ENCODE measurements at regions not wholly inside any gene's neighbourhood (a gene's known extent, or its start where the extent isn't known, plus 50 kb on each side); places are given as distances from the start of the nearest gene placed in this dataset.
"Not testable (repeated sequence)": the region's sequence is repeated elsewhere in the genome, so short reads cannot be mapped to it uniquely, and the experiment has no call there.

DNA sequence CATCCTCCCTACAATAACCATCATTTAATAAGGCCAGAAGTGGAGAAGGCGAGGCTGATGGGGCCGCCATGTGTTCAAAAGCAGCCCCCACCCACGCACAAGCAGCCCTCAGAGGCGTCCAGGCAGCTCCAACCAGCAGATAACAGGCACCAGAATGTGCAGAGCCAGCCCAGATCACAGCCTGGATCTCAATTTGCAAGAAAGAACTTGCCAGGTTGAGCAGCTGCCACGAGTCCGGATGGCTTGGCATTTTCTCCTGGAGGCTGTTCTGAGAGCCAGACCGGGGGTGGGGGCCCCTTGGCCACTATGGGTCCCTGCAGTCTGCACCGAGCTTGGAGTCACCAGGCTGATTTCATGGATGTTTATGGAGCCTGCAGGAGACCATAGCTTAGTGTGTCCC is 338.1 kb downstream of the PREX1 start:
- Histone ChIP-seq H3K79me2 (ENCODE audit: insufficient read depth, low read length) (no peaks in the 10 kb centered on the region), H3K4me2 (ENCODE audit: low read depth, low read length, poor library complexity, severe bottlenecking) (no peak overlapping the region), H3K4me1 (ENCODE audit: insufficient read depth, low read length, poor library complexity, severe bottlenecking) (no peaks in the 10 kb centered on the region), H3K9ac (ENCODE audit: low read depth, low read length, poor library complexity, severe bottlenecking) (no peak overlapping the region), H4K20me1 (ENCODE audit: insufficient read depth, low read length, poor library complexity, severe bottlenecking) (no peaks in the 10 kb centered on the region), H3K36me3 (ENCODE audit: insufficient read depth, low read length) (no peaks in the 10 kb centered on the region), H3K9me3 (ENCODE audit: insufficient read depth, low read depth, low read length) (no peaks in the 10 kb centered on the region), H3F3A (ENCODE audit: low read depth) (no peaks in the 10 kb centered on the region), H2AFZ (ENCODE audit: low read length) (no peak overlapping the region), H3K27me3 (ENCODE audit: insufficient read depth, low read length, poor library complexity, severe bottlenecking) (no peaks in the 10 kb centered on the region), H3K9me2 (replicated peaks; ENCODE audit: low read depth, low read length) (no peaks in the 10 kb centered on the region), H3K4me3 (ENCODE audit: low read length, poor library complexity, severe bottlenecking) (no peak overlapping the region)
- no peak for TF ChIP-seq EZH2phosphoT487 (IDR thresholded peaks at IDR 0.05; ENCODE audit: borderline replicate concordance)
- TF ChIP-seq, protein P1, sequence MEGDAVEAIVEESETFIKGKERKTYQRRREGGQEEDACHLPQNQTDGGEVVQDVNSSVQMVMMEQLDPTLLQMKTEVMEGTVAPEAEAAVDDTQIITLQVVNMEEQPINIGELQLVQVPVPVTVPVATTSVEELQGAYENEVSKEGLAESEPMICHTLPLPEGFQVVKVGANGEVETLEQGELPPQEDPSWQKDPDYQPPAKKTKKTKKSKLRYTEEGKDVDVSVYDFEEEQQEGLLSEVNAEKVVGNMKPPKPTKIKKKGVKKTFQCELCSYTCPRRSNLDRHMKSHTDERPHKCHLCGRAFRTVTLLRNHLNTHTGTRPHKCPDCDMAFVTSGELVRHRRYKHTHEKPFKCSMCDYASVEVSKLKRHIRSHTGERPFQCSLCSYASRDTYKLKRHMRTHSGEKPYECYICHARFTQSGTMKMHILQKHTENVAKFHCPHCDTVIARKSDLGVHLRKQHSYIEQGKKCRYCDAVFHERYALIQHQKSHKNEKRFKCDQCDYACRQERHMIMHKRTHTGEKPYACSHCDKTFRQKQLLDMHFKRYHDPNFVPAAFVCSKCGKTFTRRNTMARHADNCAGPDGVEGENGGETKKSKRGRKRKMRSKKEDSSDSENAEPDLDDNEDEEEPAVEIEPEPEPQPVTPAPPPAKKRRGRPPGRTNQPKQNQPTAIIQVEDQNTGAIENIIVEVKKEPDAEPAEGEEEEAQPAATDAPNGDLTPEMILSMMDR (conservative IDR thresholded peaks at IDR 0.05; ENCODE audit: low read length): no peak

DNA sequence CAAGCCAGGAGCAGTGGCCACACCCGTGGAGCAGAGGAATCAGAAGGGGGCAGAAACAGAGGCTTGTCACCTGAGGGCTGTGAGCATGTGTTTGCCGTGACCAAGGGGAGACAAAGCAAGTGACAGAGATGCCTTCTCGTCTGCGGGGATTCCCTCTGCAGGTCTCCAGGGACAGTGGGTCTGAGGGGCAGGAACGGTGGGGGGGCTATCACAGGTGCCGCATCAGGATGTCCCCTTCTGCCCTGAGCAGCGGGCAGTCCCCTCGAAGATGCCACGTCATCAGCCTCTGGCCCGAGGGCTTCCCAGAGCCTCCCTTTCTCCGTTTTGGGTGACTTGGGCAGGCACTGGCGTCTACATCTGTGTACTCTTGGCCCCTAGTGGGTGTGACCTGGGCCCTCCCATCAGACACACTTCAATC is 338.7 kb downstream of the PREX1 start:
- Histone ChIP-seq H3K4me1 (ENCODE audit: insufficient read depth, low read length, poor library complexity, severe bottlenecking) (no peaks in the 10 kb centered on the region), H2AFZ (ENCODE audit: low read length) (no peak overlapping the region), H3K4me2 (ENCODE audit: low read depth, low read length, poor library complexity, severe bottlenecking) (no peak overlapping the region), H4K20me1 (ENCODE audit: insufficient read depth, low read length, poor library complexity, severe bottlenecking) (no peaks in the 10 kb centered on the region), H3F3A (ENCODE audit: low read depth) (no peaks in the 10 kb centered on the region), H3K9ac (ENCODE audit: low read depth, low read length, poor library complexity, severe bottlenecking) (no peak overlapping the region), H3K27me3 (ENCODE audit: insufficient read depth, low read length, poor library complexity, severe bottlenecking) (no peaks in the 10 kb centered on the region), H3K9me3 (ENCODE audit: insufficient read depth, low read depth, low read length) (no peaks in the 10 kb centered on the region), H3K36me3 (ENCODE audit: insufficient read depth, low read length) (no peaks in the 10 kb centered on the region), H3K4me3 (ENCODE audit: low read length, poor library complexity, severe bottlenecking) (no peak overlapping the region), H3K79me2 (ENCODE audit: insufficient read depth, low read length) (no peaks in the 10 kb centered on the region), H3K9me2 (replicated peaks; ENCODE audit: low read depth, low read length) (no peaks in the 10 kb centered on the region)
- no peak for TF ChIP-seq EZH2phosphoT487 (IDR thresholded peaks at IDR 0.05; ENCODE audit: borderline replicate concordance)
- TF ChIP-seq, protein P1 (conservative IDR thresholded peaks at IDR 0.05; ENCODE audit: low read length): no peak

DNA sequence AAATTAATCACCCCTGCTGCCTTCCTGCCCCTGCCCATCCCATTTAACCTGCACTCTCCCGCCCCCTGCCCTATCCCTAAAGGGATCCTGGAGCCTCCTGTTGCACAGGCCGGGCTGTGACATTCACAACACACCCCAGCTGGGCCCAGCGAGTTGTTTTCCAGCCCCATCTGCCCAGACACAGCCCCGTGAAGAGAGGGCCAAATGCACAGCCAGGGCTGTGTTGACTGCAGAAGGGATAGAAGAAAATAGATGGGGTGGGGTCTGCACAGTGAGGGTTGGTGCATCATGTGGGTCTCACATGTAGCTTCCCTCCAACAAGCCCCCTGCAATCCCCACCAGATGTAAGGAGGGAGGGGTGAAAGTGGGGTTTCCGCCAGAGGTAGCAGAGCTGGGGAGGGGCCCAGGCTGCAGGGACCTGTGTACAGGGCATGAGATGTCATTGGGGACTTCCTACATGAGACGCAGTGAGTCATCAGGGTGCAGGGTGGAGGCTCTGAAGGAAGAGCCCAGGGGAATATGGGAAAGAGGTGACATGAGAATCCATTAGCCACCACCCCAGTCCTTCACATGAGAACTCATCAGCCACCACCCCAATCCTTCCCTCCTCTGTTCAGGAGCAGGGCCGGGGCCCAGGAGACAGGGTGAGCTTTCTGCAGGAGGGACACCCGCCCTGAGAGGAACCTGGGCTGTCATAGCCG is 339.3 kb downstream of the PREX1 start:
- not testable (repeated sequence) for H3K4me3 ChIP-seq (ENCODE audit: low read length, poor library complexity, severe bottlenecking); H3K9me2 ChIP-seq (replicated peaks; ENCODE audit: low read depth, low read length); H4K20me1 ChIP-seq (ENCODE audit: insufficient read depth, low read length, poor library complexity, severe bottlenecking); H3K27me3 ChIP-seq (ENCODE audit: insufficient read depth, low read length, poor library complexity, severe bottlenecking); H3K9ac ChIP-seq (ENCODE audit: low read depth, low read length, poor library complexity, severe bottlenecking); H3F3A ChIP-seq (ENCODE audit: low read depth); H3K36me3 ChIP-seq (ENCODE audit: insufficient read depth, low read length); H3K4me1 ChIP-seq (ENCODE audit: insufficient read depth, low read length, poor library complexity, severe bottlenecking); H3K4me2 ChIP-seq (ENCODE audit: low read depth, low read length, poor library complexity, severe bottlenecking); H3K79me2 ChIP-seq (ENCODE audit: insufficient read depth, low read length); H2AFZ ChIP-seq (ENCODE audit: low read length); H3K9me3 ChIP-seq (ENCODE audit: insufficient read depth, low read depth, low read length)

DNA sequence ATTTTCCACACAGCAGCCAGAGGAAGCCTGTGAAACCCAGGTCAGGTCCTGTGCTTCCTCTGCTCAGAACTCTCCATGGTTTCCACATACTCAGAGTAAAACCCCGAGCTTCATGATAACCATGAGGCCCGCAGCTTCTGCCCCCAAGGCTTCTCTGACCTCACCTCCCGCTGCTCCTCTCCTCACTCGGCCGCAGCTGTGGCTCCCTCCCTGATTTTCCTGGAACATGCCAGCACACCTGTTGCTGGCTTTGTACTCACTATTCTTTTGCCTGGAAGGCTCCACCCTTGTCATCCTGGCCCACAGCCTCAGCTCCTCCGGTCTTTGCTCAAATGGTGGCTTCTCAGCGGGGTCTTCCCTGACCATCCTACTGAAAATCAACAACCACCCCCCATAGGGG is 341.7 kb downstream of the PREX1 start:
- H3K4me2 ChIP-seq (ENCODE audit: low read depth, low read length, poor library complexity, severe bottlenecking): no peak overlapping the region
- H3K79me2 ChIP-seq (ENCODE audit: insufficient read depth, low read length): no peaks in the 10 kb centered on the region
- H3F3A ChIP-seq (ENCODE audit: low read depth): no peaks in the 10 kb centered on the region
- no peaks in the 10 kb centered on the region for H3K4me1 ChIP-seq (ENCODE audit: insufficient read depth, low read length, poor library complexity, severe bottlenecking)
- no peaks in the 10 kb centered on the region for H3K27me3 ChIP-seq (ENCODE audit: insufficient read depth, low read length, poor library complexity, severe bottlenecking)
- H3K9me3 ChIP-seq (ENCODE audit: insufficient read depth, low read depth, low read length): no peaks in the 10 kb centered on the region
- TF ChIP-seq, protein P1 (conservative IDR thresholded peaks at IDR 0.05; ENCODE audit: low read length): no peak
- TF ChIP-seq EZH2phosphoT487 (IDR thresholded peaks at IDR 0.05; ENCODE audit: borderline replicate concordance): no peak
- H2AFZ ChIP-seq (ENCODE audit: low read length): no peak overlapping the region
- H4K20me1 ChIP-seq (ENCODE audit: insufficient read depth, low read length, poor library complexity, severe bottlenecking): no peaks in the 10 kb centered on the region
- H3K9me2 ChIP-seq (replicated peaks; ENCODE audit: low read depth, low read length): no peaks in the 10 kb centered on the region
- H3K4me3 ChIP-seq (ENCODE audit: low read length, poor library complexity, severe bottlenecking): no peak overlapping the region
- H3K9ac ChIP-seq (ENCODE audit: low read depth, low read length, poor library complexity, severe bottlenecking): no peak overlapping the region
- no peaks in the 10 kb centered on the region for H3K36me3 ChIP-seq (ENCODE audit: insufficient read depth, low read length)

DNA sequence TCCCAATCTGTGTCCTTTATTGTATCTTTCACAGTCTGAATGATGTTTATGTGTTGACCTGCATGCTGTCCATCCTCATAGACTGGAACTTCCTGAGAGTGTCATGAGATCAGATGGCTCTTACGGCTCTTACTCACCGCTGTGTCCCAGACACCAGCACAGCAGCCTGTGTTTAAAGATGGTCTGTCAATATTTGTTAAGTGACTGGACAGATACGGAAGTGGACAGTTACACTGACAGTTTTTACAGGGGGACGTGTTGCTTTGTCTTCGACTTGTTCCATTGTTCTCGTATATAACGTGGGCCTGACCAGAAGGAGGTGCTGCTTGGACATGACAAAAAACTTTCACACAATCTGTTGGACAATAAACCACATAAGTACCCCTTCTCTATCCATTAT is 342.6 kb downstream of the PREX1 start:
- H3K4me2 ChIP-seq (ENCODE audit: low read depth, low read length, poor library complexity, severe bottlenecking); H2AFZ ChIP-seq (ENCODE audit: low read length); H4K20me1 ChIP-seq (ENCODE audit: insufficient read depth, low read length, poor library complexity, severe bottlenecking); H3K4me1 ChIP-seq (ENCODE audit: insufficient read depth, low read length, poor library complexity, severe bottlenecking); H3K4me3 ChIP-seq (ENCODE audit: low read length, poor library complexity, severe bottlenecking); H3K79me2 ChIP-seq (ENCODE audit: insufficient read depth, low read length); H3K9me2 ChIP-seq (replicated peaks; ENCODE audit: low read depth, low read length); H3F3A ChIP-seq (ENCODE audit: low read depth); H3K9me3 ChIP-seq (ENCODE audit: insufficient read depth, low read depth, low read length); H3K9ac ChIP-seq (ENCODE audit: low read depth, low read length, poor library complexity, severe bottlenecking); H3K27me3 ChIP-seq (ENCODE audit: insufficient read depth, low read length, poor library complexity, severe bottlenecking); H3K36me3 ChIP-seq (ENCODE audit: insufficient read depth, low read length): not testable (repeated sequence)
